ENCODE measurements at regions not wholly inside any gene's neighbourhood (a gene's known extent, or its start where the extent isn't known, plus 50 kb on each side); places are given as distances from the start of the nearest gene placed in this dataset.
A peak's percentile ranks its signal among the peaks of the same experiment; 100 is the strongest.
"Not testable (repeated sequence)": the region's sequence is repeated elsewhere in the genome, so short reads cannot be mapped to it uniquely, and the experiment has no call there.

GRCh38 chr1:197995408-197996258, 78.5 kb downstream of the LHX9 start:
- no peaks in the 10 kb centered on the region for H3K9me3 ChIP-seq (ENCODE audit: control extremely low read depth in 1 of 5, control insufficient read depth in 4 of 5, insufficient read depth in 2 of 5, low read depth in 1 of 5, low read length in 4 of 5)
- WGBS (ENCODE audit: insufficient coverage): no CpG with 5 or more reads among the region's 6 CpGs
- CTCF ChIA-PET: no interaction called here

DNA sequence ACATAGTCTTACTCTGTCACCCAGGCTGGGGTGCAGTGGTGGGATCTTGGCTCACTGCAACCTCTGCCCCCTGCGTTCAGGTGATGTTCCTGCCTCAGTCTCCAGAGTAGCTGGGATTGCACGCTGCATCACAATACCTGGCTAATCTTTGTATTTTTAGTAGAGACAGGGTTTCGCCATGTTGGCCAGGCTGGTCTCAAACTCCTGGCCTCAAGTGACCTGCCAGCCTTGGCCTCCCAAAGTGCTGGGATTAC, 79.0 kb downstream of the LHX9 start:
- CTCF ChIA-PET; H3K36me3 ChIP-seq (ENCODE audit: control insufficient read depth in 4 of 4, insufficient read depth in 4 of 4, low read length in 3 of 4); H3K27ac ChIP-seq (ENCODE audit: insufficient read depth in 1 of 2, low read depth in 1 of 2, low read length in 2 of 2, poor library complexity in 1 of 2, severe bottlenecking in 2 of 2); H3K27me3 ChIP-seq (replicated peaks in 2 of 5; ENCODE audit: control insufficient read depth in 4 of 5, insufficient read depth in 5 of 5, low read length in 4 of 5); H3K4me1 ChIP-seq (ENCODE audit: control extremely low read depth in 1 of 4, control insufficient read depth in 4 of 4, insufficient read depth in 4 of 4, low read length in 3 of 4); H3K9me3 ChIP-seq (ENCODE audit: control extremely low read depth in 1 of 5, control insufficient read depth in 4 of 5, insufficient read depth in 2 of 5, low read depth in 1 of 5, low read length in 4 of 5); DNase-seq; H3K4me3 ChIP-seq (ENCODE audit: control insufficient read depth in 1 of 7, extremely low read depth in 1 of 7, insufficient read depth in 4 of 7, low read depth in 2 of 7, low read length in 6 of 7); POLR2A ChIA-PET: not testable (repeated sequence)
- 95% methylated on average over 2 of the region's 3 CpGs for whole genome bisulfite sequencing (ENCODE audit: insufficient coverage)

More at GRCh38 chr1:197995408-197996258, 78.5 kb downstream of the LHX9 start:
- no peak overlapping the region for H3K27ac ChIP-seq (ENCODE audit: insufficient read depth in 1 of 2, low read depth in 1 of 2, low read length in 2 of 2, poor library complexity in 1 of 2, severe bottlenecking in 2 of 2)
- POLR2A ChIA-PET: no interaction called here
- H3K4me3 ChIP-seq (ENCODE audit: control insufficient read depth in 1 of 7, extremely low read depth in 1 of 7, insufficient read depth in 4 of 7, low read depth in 2 of 7, low read length in 6 of 7): no peak overlapping the region
- DNase-seq: no peak
- no peaks in the 10 kb centered on the region for H3K4me1 ChIP-seq (ENCODE audit: control extremely low read depth in 1 of 4, control insufficient read depth in 4 of 4, insufficient read depth in 4 of 4, low read length in 3 of 4)
- H3K36me3 ChIP-seq (ENCODE audit: control insufficient read depth in 4 of 4, insufficient read depth in 4 of 4, low read length in 3 of 4): no peaks in the 10 kb centered on the region
- no peaks in the 10 kb centered on the region for H3K27me3 ChIP-seq (replicated peaks in 2 of 5; ENCODE audit: control insufficient read depth in 4 of 5, insufficient read depth in 5 of 5, low read length in 4 of 5)

- Histone ChIP-seq H3K36me3 (ENCODE audit: control insufficient read depth in 4 of 4, insufficient read depth in 4 of 4, low read length in 3 of 4) (no peaks in the 10 kb centered on the region), H3K27me3 (replicated peaks in 2 of 5; ENCODE audit: control insufficient read depth in 4 of 5, insufficient read depth in 5 of 5, low read length in 4 of 5) (no peaks in the 10 kb centered on the region), H3K9me3 (ENCODE audit: control extremely low read depth in 1 of 5, control insufficient read depth in 4 of 5, insufficient read depth in 2 of 5, low read depth in 1 of 5, low read length in 4 of 5) (peaks cover 0 to 2% (median 0%) of the 10 kb centered on the region in 5 experiments), H3K4me1 (ENCODE audit: control extremely low read depth in 1 of 4, control insufficient read depth in 4 of 4, insufficient read depth in 4 of 4, low read length in 3 of 4) (peaks cover 0 to 2% (median 0%) of the 10 kb centered on the region in 4 experiments), H3K27ac (ENCODE audit: insufficient read depth in 1 of 2, low read depth in 1 of 2, low read length in 2 of 2, poor library complexity in 1 of 2, severe bottlenecking in 2 of 2) (no peak overlapping the region), H3K4me3 (ENCODE audit: control insufficient read depth in 1 of 7, extremely low read depth in 1 of 7, insufficient read depth in 4 of 7, low read depth in 2 of 7, low read length in 6 of 7) (no peak overlapping the region)
- CTCF ChIA-PET: no interaction called here
- no peak for DNase-seq
- POLR2A ChIA-PET: no interaction called here
- 80% methylated on average over 5 of the region's 5 CpGs for WGBS (ENCODE audit: insufficient coverage)
These were observed 80.9 kb downstream of the LHX9 start for GRCh38 chr1:197998110-197998509.

- no peak overlapping the region for H3K4me3 ChIP-seq (ENCODE audit: control insufficient read depth in 1 of 7, extremely low read depth in 1 of 7, insufficient read depth in 4 of 7, low read depth in 2 of 7, low read length in 6 of 7)
- H3K27me3 ChIP-seq (replicated peaks in 2 of 5; ENCODE audit: control insufficient read depth in 4 of 5, insufficient read depth in 5 of 5, low read length in 4 of 5): no peaks in the 10 kb centered on the region
- DNase-seq: peak in 2 of 3 donors; percentile 12 to 41
- H3K4me1 ChIP-seq (ENCODE audit: control extremely low read depth in 1 of 4, control insufficient read depth in 4 of 4, insufficient read depth in 4 of 4, low read length in 3 of 4): peaks cover 0 to 2% (median 0%) of the 10 kb centered on the region in 4 experiments
- WGBS (ENCODE audit: insufficient coverage): 86% methylated on average over 2 of the region's 3 CpGs
- peaks cover 0 to 2% (median 0%) of the 10 kb centered on the region in 5 experiments for H3K9me3 ChIP-seq (ENCODE audit: control extremely low read depth in 1 of 5, control insufficient read depth in 4 of 5, insufficient read depth in 2 of 5, low read depth in 1 of 5, low read length in 4 of 5)
- no peak overlapping the region for H3K27ac ChIP-seq (ENCODE audit: insufficient read depth in 1 of 2, low read depth in 1 of 2, low read length in 2 of 2, poor library complexity in 1 of 2, severe bottlenecking in 2 of 2)
- no peaks in the 10 kb centered on the region for H3K36me3 ChIP-seq (ENCODE audit: control insufficient read depth in 4 of 4, insufficient read depth in 4 of 4, low read length in 3 of 4)
- ChIA-PET CTCF (no interaction called here), POLR2A (no interaction called here)
These were observed 84.7 kb downstream of the LHX9 start for GRCh38 chr1:198001776-198002408.

DNA sequence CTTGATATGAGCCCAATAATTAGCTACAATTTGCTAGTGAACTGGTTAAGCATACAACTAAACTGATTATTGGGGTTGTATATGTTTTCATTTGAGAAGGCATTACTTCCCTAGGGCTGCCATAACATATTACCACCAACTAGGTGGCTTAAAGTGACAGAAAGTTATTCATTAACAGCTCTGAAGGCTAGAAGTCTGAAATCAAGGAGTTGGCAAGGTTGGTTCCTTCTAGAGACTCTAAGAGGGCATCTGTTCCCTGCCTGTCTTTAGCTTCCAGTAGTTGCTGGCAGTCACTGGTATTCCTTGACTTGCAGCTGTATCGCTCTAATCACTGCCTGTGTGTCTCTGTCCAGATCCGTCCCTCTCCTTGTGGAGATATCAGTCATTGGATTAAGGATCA, 86.3 kb downstream of the LHX9 start:
- POLR2A ChIA-PET: no interaction called here
- Histone ChIP-seq H3K36me3 (ENCODE audit: control insufficient read depth in 4 of 4, insufficient read depth in 4 of 4, low read length in 3 of 4) (no peaks in the 10 kb centered on the region), H3K9me3 (ENCODE audit: control extremely low read depth in 1 of 5, control insufficient read depth in 4 of 5, insufficient read depth in 2 of 5, low read depth in 1 of 5, low read length in 4 of 5) (peaks cover 0 to 3% (median 0%) of the 10 kb centered on the region in 5 experiments), H3K27ac (ENCODE audit: insufficient read depth in 1 of 2, low read depth in 1 of 2, low read length in 2 of 2, poor library complexity in 1 of 2, severe bottlenecking in 2 of 2) (no peak overlapping the region), H3K4me1 (ENCODE audit: control extremely low read depth in 1 of 4, control insufficient read depth in 4 of 4, insufficient read depth in 4 of 4, low read length in 3 of 4) (peaks cover 0 to 2% (median 0%) of the 10 kb centered on the region in 4 experiments), H3K27me3 (replicated peaks in 2 of 5; ENCODE audit: control insufficient read depth in 4 of 5, insufficient read depth in 5 of 5, low read length in 4 of 5) (no peaks in the 10 kb centered on the region), H3K4me3 (ENCODE audit: control insufficient read depth in 1 of 7, extremely low read depth in 1 of 7, insufficient read depth in 4 of 7, low read depth in 2 of 7, low read length in 6 of 7) (no peak overlapping the region)
- CTCF ChIA-PET: interaction anchor here (1.0 kb wide), 1 partner anchor 22 kb away, joined by 3 read pairs; no protein-coding TSS in a partner anchor
- 100% methylated on average over 2 of the region's 2 CpGs for WGBS (ENCODE audit: insufficient coverage)
- no peak for DNase-seq

DNA sequence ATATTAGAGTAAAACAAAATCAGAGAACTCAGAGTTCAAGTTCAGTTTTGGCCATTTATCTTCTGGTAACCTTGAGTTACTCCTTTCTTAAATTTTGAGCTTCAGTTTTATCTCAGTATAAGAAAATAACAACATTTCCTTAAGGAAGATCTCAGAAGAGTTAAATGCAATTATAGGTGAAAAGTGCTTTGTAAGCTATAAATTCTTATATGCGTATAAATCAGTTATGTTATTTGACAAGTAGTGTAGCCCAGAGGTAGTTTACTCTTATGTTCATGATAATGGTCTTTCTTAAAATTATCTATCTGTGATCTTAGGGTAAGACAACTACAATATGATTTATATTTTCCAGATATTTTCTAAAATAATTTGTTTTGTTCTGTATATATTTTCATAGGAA, 89.8 kb downstream of the LHX9 start:
- ChIA-PET CTCF (no interaction called here), POLR2A (no interaction called here)
- Histone ChIP-seq H3K27me3 (replicated peaks in 2 of 5; ENCODE audit: control insufficient read depth in 4 of 5, insufficient read depth in 5 of 5, low read length in 4 of 5) (no peaks in the 10 kb centered on the region), H3K9me3 (ENCODE audit: control extremely low read depth in 1 of 5, control insufficient read depth in 4 of 5, insufficient read depth in 2 of 5, low read depth in 1 of 5, low read length in 4 of 5) (peaks cover 2 to 14% (median 10%) of the 10 kb centered on the region in 5 experiments), H3K4me1 (ENCODE audit: control extremely low read depth in 1 of 4, control insufficient read depth in 4 of 4, insufficient read depth in 4 of 4, low read length in 3 of 4) (peaks cover 0 to under 1% (median 0%) of the 10 kb centered on the region in 4 experiments), H3K4me3 (ENCODE audit: control insufficient read depth in 1 of 7, extremely low read depth in 1 of 7, insufficient read depth in 4 of 7, low read depth in 2 of 7, low read length in 6 of 7) (no peak overlapping the region), H3K36me3 (ENCODE audit: control insufficient read depth in 4 of 4, insufficient read depth in 4 of 4, low read length in 3 of 4) (no peaks in the 10 kb centered on the region), H3K27ac (ENCODE audit: insufficient read depth in 1 of 2, low read depth in 1 of 2, low read length in 2 of 2, poor library complexity in 1 of 2, severe bottlenecking in 2 of 2) (no peak overlapping the region)
- WGBS (ENCODE audit: insufficient coverage): no CpG with 5 or more reads among the region's 1 CpG
- no peak for DNase-seq
